HEK293 (cell line): ENCODE measurements at regions not wholly inside any gene's neighbourhood (a gene's known extent, or its start where the extent isn't known, plus 50 kb on each side); places are given as distances from the start of the nearest gene placed in this dataset.

ENCODE experiments used
- CTCF ChIA-PET: fragments of 350-600 bp; formaldehyde crosslinking; extraction: SDS; loops from one replicate; lab custom pipeline; 2021; ENCODE audit warnings: antibody characterized with exemption; lab: Yijun Ruan, JAX
- POLR2A ChIA-PET: fragments of 300-600 bp; formaldehyde crosslinking; extraction: SDS; loops from one replicate; lab custom pipeline; 2020; ENCODE audit warnings: antibody characterized with exemption, inconsistent platforms; lab: Yijun Ruan, JAX
- H3K27ac ChIP-seq: fragments of 200-500 bp; sonication (Bioruptor generic); 2 replicates; pipeline ENCODE4 v1.5.1; 2014; ENCODE audit warnings: low read depth, low read length, control low read depth, inconsistent platforms; ENCODE audit errors: extremely low read depth
- H3K36me3 ChIP-seq, 2 experiments: fragments of 200-500 bp in 1 of 2; sonication (Bioruptor generic) in 1 of 2; 1 replicate in 1 of 2; 2 replicates in 1 of 2; pipeline ENCODE4 v1.5.1; 2014 to 2017; ENCODE audit warnings: inconsistent platforms in 2 of 2, low read length in 2 of 2; ENCODE audit not compliant: control insufficient read depth in 2 of 2, insufficient read depth in 1 of 2
- H3K4me1 ChIP-seq: fragments of 200-500 bp; sonication (Bioruptor generic); 2 replicates; pipeline ENCODE4 v1.5.1; 2014; ENCODE audit warnings: mild to moderate bottlenecking, low read length, inconsistent platforms; ENCODE audit not compliant: control insufficient read depth, insufficient read depth
- H3K4me3 ChIP-seq: 2 replicates; pipeline ENCODE4 v1.5.1; 2011; ENCODE audit warnings: low read depth, mild to moderate bottlenecking, control low read depth, low read length, moderate library complexity
- H3K9me3 ChIP-seq: fragments of 200-500 bp; sonication (Bioruptor generic); 2 replicates; pipeline ENCODE4 v1.5.1; 2014; ENCODE audit warnings: low read depth, low read length, inconsistent platforms; ENCODE audit not compliant: control insufficient read depth, insufficient read depth
- BCL11B ChIP-seq: fragments of 450-650 bp; formaldehyde crosslinking; IDR thresholded peaks from 2 replicates; pipeline ENCODE4 v1.5.1; 2016; ENCODE audit warnings: low read depth, missing biosample characterization, missing genetic modification characterization
- KLF1 ChIP-seq: fragments of 450-650 bp; formaldehyde crosslinking; IDR thresholded peaks from 2 replicates; pipeline ENCODE4 v1.5.1; 2016; ENCODE audit warnings: missing biosample characterization, missing genetic modification characterization
- KLF7 ChIP-seq: fragments of 450-650 bp; formaldehyde crosslinking; IDR thresholded peaks from 2 replicates; pipeline ENCODE4 v1.5.1; 2016; ENCODE audit warnings: missing biosample characterization, missing genetic modification characterization, borderline replicate concordance
- SP3 ChIP-seq: fragments of 450-650 bp; formaldehyde crosslinking; IDR thresholded peaks from 2 replicates; pipeline ENCODE4 v1.5.1; 2016; ENCODE audit warnings: missing biosample characterization, missing genetic modification characterization
- WT1 ChIP-seq: fragments of 450-650 bp; formaldehyde crosslinking; IDR thresholded peaks from 2 replicates; pipeline ENCODE4 v1.5.1; 2016; ENCODE audit warnings: missing biosample characterization, missing genetic modification characterization
- ZFP41 ChIP-seq: fragments of 450-650 bp; formaldehyde crosslinking; IDR thresholded peaks from 2 replicates; pipeline ENCODE4 v1.5.1; 2016; ENCODE audit warnings: missing biosample characterization, missing genetic modification characterization, borderline replicate concordance
- ZNF148 ChIP-seq: fragments of 450-650 bp; formaldehyde crosslinking; IDR thresholded peaks from 2 replicates; pipeline ENCODE4 v1.5.0; 2017; ENCODE audit warnings: missing biosample characterization, missing genetic modification characterization, borderline replicate concordance
- ZNF266 ChIP-seq: fragments of 450-650 bp; formaldehyde crosslinking; IDR thresholded peaks from 2 replicates; pipeline ENCODE4 v1.5.1; 2016; ENCODE audit warnings: missing biosample characterization, missing genetic modification characterization, low read depth
- ZNF530 ChIP-seq: fragments of 450-650 bp; formaldehyde crosslinking; IDR thresholded peaks from 2 replicates; pipeline ENCODE4 v1.5.1; 2016; ENCODE audit warnings: low read depth, missing biosample characterization, missing genetic modification characterization
- ZNF549 ChIP-seq: fragments of 450-650 bp; IDR thresholded peaks from 2 replicates; pipeline ENCODE4 v1.5.1; 2018; ENCODE audit warnings: missing biosample characterization, missing genetic modification characterization, mild to moderate bottlenecking, inconsistent platforms, moderate library complexity
- ZNF560 ChIP-seq: fragments of 450-650 bp; formaldehyde crosslinking; IDR thresholded peaks from 2 replicates; pipeline ENCODE4 v1.5.1; 2017; ENCODE audit warnings: missing biosample characterization, missing genetic modification characterization, borderline replicate concordance
- ZNF580 ChIP-seq: fragments of 450-650 bp; formaldehyde crosslinking; IDR thresholded peaks from 2 replicates; pipeline ENCODE4 v1.5.1; 2016; ENCODE audit warnings: missing biosample characterization, missing genetic modification characterization
- ZNF658 ChIP-seq: fragments of 450-650 bp; formaldehyde crosslinking; IDR thresholded peaks from 2 replicates; pipeline ENCODE4; 2016; ENCODE audit warnings: missing biosample characterization, missing genetic modification characterization
- ZNF692 ChIP-seq: fragments of 450-650 bp; formaldehyde crosslinking; IDR thresholded peaks from 2 replicates; pipeline ENCODE4 v1.5.1; 2016; ENCODE audit warnings: missing biosample characterization, missing genetic modification characterization
- ZXDB ChIP-seq: fragments of 450-650 bp; formaldehyde crosslinking; IDR thresholded peaks from 2 replicates; pipeline ENCODE4 v1.5.1; 2016; ENCODE audit warnings: missing biosample characterization, missing genetic modification characterization
- TF ChIP-seq, protein P1 (sequence below): fragments of 450-650 bp; formaldehyde crosslinking; IDR thresholded peaks from 2 replicates; pipeline ENCODE4 v1.5.1; 2016; ENCODE audit warnings: missing biosample characterization, missing genetic modification characterization, borderline replicate concordance
- TF ChIP-seq, protein P2 (sequence below): fragments of 450-650 bp; formaldehyde crosslinking; conservative IDR thresholded peaks from 2 replicates; pipeline ENCODE4 v1.5.1; 2016; ENCODE audit warnings: low read depth, missing biosample characterization, missing genetic modification characterization
- TF ChIP-seq, protein P3 (sequence below): fragments of 450-650 bp; formaldehyde crosslinking; IDR thresholded peaks from 2 replicates; pipeline ENCODE4 v1.5.1; 2016; ENCODE audit warnings: missing biosample characterization, missing genetic modification characterization, borderline replicate concordance

DNA sequence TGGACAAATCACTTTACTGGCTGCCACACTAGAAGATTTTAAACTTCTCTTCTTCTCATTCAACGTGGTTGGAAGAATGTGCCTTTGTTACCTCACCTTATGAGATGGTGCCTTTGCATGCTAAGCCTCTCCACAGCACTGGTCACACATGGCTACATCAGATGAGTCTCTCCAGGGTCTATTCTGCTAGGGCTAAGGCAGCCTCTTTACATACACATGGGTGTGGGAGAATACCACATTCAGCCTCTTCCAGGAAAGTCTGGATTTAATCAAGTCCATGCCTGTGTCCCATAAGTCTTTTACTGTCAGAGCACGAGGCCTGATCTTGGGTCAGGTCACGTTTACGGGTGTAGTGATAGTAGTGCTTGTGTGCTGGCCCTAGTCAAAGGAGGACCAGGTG, 701.5 kb downstream of the SORCS3 start (continued):
- TF ChIP-seq, protein P1, sequence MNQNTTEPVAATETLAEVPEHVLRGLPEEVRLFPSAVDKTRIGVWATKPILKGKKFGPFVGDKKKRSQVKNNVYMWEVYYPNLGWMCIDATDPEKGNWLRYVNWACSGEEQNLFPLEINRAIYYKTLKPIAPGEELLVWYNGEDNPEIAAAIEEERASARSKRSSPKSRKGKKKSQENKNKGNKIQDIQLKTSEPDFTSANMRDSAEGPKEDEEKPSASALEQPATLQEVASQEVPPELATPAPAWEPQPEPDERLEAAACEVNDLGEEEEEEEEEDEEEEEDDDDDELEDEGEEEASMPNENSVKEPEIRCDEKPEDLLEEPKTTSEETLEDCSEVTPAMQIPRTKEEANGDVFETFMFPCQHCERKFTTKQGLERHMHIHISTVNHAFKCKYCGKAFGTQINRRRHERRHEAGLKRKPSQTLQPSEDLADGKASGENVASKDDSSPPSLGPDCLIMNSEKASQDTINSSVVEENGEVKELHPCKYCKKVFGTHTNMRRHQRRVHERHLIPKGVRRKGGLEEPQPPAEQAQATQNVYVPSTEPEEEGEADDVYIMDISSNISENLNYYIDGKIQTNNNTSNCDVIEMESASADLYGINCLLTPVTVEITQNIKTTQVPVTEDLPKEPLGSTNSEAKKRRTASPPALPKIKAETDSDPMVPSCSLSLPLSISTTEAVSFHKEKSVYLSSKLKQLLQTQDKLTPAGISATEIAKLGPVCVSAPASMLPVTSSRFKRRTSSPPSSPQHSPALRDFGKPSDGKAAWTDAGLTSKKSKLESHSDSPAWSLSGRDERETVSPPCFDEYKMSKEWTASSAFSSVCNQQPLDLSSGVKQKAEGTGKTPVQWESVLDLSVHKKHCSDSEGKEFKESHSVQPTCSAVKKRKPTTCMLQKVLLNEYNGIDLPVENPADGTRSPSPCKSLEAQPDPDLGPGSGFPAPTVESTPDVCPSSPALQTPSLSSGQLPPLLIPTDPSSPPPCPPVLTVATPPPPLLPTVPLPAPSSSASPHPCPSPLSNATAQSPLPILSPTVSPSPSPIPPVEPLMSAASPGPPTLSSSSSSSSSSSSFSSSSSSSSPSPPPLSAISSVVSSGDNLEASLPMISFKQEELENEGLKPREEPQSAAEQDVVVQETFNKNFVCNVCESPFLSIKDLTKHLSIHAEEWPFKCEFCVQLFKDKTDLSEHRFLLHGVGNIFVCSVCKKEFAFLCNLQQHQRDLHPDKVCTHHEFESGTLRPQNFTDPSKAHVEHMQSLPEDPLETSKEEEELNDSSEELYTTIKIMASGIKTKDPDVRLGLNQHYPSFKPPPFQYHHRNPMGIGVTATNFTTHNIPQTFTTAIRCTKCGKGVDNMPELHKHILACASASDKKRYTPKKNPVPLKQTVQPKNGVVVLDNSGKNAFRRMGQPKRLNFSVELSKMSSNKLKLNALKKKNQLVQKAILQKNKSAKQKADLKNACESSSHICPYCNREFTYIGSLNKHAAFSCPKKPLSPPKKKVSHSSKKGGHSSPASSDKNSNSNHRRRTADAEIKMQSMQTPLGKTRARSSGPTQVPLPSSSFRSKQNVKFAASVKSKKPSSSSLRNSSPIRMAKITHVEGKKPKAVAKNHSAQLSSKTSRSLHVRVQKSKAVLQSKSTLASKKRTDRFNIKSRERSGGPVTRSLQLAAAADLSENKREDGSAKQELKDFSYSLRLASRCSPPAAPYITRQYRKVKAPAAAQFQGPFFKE (tag by site-specific recombination), result no peak
- TF ChIP-seq ZNF658 (tag by site-specific recombination), result no peak
- no peak for TF ChIP-seq KLF7 (tag by site-specific recombination)
- TF ChIP-seq, protein P2, sequence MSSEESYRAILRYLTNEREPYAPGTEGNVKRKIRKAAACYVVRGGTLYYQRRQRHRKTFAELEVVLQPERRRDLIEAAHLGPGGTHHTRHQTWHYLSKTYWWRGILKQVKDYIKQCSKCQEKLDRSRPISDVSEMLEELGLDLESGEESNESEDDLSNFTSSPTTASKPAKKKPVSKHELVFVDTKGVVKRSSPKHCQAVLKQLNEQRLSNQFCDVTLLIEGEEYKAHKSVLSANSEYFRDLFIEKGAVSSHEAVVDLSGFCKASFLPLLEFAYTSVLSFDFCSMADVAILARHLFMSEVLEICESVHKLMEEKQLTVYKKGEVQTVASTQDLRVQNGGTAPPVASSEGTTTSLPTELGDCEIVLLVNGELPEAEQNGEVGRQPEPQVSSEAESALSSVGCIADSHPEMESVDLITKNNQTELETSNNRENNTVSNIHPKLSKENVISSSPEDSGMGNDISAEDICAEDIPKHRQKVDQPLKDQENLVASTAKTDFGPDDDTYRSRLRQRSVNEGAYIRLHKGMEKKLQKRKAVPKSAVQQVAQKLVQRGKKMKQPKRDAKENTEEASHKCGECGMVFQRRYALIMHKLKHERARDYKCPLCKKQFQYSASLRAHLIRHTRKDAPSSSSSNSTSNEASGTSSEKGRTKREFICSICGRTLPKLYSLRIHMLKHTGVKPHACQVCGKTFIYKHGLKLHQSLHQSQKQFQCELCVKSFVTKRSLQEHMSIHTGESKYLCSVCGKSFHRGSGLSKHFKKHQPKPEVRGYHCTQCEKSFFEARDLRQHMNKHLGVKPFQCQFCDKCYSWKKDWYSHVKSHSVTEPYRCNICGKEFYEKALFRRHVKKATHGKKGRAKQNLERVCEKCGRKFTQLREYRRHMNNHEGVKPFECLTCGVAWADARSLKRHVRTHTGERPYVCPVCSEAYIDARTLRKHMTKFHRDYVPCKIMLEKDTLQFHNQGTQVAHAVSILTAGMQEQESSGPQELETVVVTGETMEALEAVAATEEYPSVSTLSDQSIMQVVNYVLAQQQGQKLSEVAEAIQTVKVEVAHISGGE (tag by site-specific recombination), result no peak

DNA sequence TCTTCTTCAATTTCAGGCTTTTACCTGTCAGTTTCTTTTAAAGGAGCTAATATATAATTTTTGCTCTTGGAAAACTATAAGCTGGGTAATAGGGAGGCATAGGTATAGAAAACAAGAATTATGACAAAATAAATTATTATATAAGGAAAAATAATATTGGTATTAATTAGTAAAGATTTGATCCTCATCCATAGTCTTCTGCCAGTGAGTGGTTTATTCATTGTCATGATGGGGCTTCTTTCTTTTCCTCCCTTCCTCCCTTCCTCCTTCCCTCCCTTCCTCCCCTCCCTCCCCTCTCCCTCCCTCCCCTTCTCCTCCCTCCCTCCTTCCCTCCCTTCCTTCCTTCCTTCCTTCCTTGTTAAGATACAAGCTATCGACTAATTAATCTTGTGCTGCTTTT, 698.6 kb downstream of the SORCS3 start:
- Histone ChIP-seq H3K27ac (no peak overlapping the region), H3K9me3 (no peaks in the 10 kb centered on the region), H3K36me3 (no peaks in the 10 kb centered on the region), H3K4me3 (no peak overlapping the region), H3K4me1 (no peaks in the 10 kb centered on the region)
- CTCF ChIA-PET, result no interaction called here
- POLR2A ChIA-PET, result no interaction called here
- TF ChIP-seq ZNF549 (tag by site-specific recombination), result no peak
- no peak for TF ChIP-seq ZXDB (tag by site-specific recombination)
- TF ChIP-seq ZNF560 (tag by site-specific recombination), result no peak
- TF ChIP-seq ZNF530 (tag by site-specific recombination), result no peak
- TF ChIP-seq ZFP41 (tag by site-specific recombination), result no peak
- TF ChIP-seq ZNF692 (tag by site-specific recombination), result no peak
- no peak for TF ChIP-seq BCL11B (tag by site-specific recombination)
- no peak for TF ChIP-seq SP3 (tag by site-specific recombination)
- TF ChIP-seq, protein P3, sequence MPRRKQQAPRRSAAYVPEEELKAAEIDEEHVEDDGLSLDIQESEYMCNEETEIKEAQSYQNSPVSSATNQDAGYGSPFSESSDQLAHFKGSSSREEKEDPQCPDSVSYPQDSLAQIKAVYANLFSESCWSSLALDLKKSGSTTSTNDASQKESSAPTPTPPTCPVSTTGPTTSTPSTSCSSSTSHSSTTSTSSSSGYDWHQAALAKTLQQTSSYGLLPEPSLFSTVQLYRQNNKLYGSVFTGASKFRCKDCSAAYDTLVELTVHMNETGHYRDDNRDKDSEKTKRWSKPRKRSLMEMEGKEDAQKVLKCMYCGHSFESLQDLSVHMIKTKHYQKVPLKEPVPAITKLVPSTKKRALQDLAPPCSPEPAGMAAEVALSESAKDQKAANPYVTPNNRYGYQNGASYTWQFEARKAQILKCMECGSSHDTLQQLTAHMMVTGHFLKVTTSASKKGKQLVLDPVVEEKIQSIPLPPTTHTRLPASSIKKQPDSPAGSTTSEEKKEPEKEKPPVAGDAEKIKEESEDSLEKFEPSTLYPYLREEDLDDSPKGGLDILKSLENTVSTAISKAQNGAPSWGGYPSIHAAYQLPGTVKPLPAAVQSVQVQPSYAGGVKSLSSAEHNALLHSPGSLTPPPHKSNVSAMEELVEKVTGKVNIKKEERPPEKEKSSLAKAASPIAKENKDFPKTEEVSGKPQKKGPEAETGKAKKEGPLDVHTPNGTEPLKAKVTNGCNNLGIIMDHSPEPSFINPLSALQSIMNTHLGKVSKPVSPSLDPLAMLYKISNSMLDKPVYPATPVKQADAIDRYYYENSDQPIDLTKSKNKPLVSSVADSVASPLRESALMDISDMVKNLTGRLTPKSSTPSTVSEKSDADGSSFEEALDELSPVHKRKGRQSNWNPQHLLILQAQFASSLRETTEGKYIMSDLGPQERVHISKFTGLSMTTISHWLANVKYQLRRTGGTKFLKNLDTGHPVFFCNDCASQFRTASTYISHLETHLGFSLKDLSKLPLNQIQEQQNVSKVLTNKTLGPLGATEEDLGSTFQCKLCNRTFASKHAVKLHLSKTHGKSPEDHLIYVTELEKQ, result no peak
- TF ChIP-seq ZNF580 (tag by site-specific recombination), result no peak
- TF ChIP-seq ZNF148 (tag by site-specific recombination), result no peak
- TF ChIP-seq ZNF266 (tag by site-specific recombination), result no peak
- no peak for TF ChIP-seq KLF1 (tag by site-specific recombination)
- TF ChIP-seq WT1 (tag by site-specific recombination), result no peak
- TF ChIP-seq, all 188 proteins: peak for 0
